RKO (cell line): ENCODE measurements at regions not wholly inside any gene's neighbourhood (a gene's known extent, or its start where the extent isn't known, plus 50 kb on each side); places are given as distances from the start of the nearest gene placed in this dataset.

Experiments
- DNase-seq: peaks from one replicate; pipeline ENCODE4 v3.0.0-alpha.2; 2016; ENCODE audit warnings: low spot score

DNA sequence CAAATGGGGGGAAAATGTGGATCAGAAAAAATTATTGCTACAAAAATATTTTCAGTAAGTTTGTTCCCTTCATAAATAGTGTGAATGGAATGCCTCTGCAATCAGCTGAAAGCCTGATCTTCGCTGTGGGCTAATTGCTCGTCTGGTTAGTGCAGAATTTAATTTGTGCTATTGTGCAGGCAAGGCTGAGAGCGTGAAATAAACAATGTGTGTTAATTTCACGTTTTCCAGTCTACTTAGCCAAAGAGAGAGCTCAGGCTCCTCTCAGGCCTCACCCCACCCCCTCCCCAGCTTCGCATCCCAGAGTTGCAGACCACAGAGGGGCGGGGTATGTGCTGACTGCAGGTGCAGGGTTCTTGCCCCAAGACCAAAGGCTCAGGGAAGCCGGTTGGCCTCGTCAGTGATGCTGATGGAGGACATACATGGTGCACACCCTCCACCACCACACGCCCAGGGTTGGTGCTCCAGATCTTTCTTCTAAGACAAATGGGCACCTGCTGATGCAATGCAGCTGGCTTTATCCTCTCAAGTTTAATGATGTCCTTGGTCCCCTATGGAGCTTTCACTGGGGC is 302.6 kb upstream of the SLC14A2 start:
- no peak for DNase-seq

DNA sequence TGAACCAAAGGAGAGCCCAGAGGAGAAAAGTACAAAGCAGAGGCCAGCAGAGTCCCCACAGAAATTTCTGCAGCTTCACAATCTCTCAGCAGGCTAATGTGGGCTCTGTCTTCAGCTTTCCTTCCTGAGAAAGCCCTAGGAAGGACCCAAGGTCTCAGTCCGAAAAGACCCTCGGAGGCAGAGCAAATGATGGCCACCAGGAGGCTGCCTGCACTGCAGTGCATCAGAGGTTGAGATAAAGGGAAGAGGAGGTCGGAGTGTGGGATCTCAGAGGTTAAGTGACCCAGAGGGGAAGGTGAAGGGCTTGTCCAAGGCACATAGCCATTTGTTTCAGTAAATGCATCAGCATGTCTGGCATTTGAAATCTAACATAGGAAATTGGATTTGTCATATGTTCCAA is 299.1 kb upstream of the SLC14A2 start:
- no peak for DNase-seq

DNA sequence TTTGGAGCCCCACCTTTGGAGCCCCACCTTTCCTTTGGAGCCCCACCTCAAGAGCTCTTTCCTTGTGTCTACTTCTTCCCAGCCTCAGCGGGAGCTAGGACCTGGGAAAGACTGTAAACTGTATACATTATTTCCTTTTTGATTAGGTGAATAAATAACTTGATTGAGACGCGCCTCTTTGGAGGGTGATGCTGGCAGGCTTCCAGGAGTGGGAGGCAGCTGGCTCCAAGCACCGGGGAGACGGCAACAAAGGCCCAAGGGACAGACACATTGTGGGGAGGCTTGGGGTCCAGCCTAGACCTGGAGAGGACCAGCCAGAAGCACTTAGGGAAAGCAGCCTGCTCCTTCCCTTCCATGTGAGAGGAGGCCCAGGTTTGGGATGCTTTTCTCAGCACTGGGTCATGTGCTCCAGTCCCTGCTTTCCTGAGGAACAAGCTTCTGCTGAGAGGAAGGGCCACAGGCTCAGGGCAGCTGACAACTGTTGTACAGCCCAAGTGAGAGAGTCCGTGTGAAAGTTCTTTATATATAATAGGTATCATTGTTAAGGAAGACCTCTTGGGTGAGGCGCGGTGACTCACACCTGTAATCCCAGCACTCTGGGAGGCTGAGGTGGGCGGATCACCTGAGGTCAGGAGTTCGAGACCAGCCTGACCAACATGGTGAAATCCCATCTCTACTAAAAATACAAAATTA is 297.2 kb upstream of the SLC14A2 start:
- DNase-seq: no peak

DNA sequence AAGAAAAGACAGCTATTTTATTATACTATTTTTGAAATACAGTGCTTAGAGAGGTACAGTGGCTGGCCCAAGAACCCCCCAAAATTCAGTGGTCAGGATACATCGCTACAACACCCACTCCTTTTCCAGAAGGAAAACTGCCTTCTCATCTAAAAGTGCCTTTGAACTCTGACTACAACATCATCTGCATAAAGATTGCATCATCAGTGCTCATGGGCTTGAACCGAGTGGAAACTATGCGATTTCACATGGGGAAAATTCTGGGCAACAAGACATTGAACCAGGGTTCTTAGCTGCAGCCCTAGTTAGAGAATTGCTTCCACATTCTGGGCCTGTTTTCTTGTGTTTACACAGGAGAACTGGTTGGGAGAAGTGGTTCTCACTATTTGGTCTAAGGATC is 294.6 kb upstream of the SLC14A2 start:
- no peak for DNase-seq

DNA sequence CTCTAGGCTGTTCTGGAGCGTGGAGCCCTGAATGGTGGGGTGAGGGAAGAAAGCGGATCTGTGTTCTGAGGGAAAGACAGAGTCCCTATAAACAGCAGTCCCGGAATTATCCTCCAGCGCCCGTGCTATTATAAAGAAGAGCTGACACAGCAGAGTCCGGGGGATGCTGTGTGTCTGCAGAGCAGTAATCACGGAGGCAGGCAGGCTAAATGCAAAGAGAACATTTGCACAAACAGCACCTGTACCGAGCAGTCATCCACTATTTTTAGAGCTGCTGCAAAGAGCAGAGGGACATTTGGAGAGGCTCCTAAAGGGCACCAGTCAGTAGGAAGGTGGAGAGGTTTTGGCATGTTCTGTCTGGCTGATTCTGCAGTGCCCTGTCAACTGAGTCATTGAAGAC is 293.8 kb upstream of the SLC14A2 start:
- no peak for DNase-seq

DNA sequence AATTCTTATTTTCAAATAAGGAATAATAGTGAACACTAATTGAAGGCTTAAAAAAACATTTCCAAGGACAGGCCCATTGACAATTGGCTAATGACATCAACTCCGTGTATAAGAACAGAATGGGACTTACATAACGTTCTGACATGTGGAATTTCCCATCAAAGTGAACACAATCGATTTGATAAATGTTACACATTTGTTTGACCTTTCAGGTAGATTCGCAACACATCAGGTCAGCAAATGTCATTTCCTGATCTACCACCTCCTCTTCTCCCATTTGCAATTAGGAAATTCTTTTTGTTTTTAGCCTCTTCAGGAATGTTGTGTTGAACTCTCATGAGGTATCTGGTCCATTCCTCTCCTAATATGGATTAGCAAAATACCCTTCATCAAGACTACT is 292.9 kb upstream of the SLC14A2 start:
- DNase-seq: no peak

DNA sequence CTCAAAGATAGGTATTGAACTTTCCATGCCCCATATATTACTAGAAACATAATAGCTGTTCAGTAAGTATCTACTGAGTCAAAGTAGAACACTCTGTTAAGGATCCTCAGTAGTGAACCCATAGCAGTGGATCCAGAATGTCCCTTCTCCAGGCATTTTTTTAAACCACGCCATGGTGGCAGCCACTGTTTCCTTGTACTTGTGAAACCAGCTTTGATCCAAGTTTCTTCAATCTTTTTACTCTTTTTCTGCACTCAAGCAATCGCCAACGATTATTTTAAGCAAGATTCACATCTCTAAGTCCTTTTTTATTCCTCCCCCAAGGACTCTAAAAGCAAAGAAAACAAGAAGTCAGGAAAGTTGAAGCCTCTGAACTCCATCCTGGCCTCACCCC is 291.2 kb upstream of the SLC14A2 start:
- no peak for DNase-seq

DNA sequence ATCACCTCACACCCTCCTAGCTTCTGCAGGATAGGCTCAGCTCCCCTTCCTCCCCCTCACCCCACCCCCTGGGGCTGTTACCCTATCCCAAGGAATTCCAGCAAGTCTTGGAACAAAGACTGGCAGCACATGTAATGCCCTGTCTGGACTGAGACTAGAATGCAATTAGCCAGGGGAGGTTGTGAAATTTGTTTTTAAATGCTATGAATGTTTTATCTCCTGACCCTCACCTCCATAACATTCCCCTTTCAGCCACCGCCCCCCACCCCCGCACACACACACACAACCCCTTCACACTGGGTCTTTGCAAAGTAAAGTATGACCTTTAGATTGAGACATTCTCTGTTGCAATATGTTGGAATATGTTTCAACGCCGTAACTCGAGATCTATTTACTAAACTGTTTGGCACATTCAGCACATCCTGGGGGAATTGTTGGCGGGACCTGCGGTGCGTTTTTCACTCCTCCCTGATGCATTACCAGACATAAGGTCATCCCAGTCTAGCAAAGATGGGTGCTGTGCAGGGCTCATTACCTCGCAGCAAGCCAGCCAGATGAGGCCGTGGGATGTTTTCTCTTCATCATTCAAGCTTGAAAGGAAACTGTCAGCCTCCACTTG is 290.7 kb upstream of the SLC14A2 start:
- DNase-seq: no peak

DNA sequence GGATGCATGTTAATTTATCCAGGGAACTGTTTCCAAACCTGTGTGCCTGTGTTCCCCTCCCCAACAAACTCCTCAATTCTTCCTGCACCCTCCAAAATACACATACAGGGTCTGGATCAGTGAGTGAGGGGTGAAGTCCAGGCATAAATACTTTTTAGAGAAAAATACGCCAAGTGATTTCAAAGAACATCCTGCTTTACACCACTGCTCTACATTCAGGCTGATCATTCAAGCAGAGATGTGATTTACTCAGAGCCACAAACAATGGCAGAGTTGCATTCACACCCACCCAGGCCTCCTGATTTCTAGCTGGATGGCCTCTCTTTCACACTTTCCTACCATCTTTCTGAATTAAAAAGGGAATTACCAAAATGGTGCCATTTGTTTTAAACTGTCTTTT is 289.5 kb upstream of the SLC14A2 start:
- no peak for DNase-seq

DNA sequence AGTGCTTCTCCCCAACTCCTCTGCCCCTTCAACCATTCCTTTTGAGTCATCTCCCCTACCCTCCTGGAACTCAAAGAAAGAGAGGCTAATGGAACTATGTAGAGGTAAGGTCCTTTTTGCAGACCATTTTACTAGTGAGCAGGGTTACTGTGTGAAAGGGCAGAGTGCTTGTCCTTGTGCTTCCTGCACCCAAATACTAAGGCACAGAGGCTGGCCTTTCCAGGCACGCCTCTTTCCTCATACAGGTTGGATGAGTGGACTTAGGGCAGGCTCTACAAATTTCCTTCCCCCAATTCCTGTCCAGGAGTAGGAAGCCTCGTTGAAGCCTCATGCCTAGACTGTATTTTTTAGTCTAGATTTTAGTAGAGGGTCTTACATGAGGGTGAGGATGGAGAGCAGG is 288.8 kb upstream of the SLC14A2 start:
- DNase-seq: no peak

DNA sequence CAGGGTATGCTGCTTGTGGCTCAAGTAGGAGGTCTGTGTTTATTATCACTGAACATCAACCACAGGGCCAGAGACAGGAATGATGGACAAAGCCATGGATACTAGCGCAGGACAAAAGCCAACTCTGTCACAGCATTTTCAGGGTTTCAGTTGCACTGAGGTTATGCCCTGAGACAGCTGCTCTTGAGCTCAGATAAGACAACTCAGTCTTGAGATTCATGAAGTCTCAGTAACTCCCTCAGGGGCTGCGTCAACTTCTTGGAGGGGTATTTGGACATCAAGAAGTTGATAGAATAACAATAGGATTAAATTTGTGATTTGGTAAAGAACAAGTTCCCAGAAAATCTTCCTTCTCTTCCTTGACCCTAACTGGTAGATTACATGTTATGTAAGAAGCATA is 287.0 kb upstream of the SLC14A2 start:
- DNase-seq: no peak

DNA sequence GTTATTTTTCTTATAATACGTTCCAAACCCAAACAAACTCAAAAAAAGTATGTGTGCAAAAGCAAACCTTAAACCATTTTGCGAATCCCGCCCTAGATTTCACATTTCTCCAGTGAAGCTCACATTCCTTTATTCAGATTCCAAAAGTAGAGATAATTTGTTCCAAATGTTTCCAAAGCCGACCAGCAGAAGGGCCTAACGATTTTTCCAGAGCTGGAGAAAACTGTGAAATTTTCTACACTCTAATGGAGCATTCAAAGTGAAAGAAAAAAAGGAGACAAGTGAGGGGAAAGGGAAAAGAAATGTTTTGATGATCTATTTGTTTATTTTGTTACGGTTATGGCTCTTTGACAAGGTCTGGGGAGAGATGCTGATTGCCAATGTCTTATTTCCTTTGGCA is 286.5 kb upstream of the SLC14A2 start:
- no peak for DNase-seq

DNA sequence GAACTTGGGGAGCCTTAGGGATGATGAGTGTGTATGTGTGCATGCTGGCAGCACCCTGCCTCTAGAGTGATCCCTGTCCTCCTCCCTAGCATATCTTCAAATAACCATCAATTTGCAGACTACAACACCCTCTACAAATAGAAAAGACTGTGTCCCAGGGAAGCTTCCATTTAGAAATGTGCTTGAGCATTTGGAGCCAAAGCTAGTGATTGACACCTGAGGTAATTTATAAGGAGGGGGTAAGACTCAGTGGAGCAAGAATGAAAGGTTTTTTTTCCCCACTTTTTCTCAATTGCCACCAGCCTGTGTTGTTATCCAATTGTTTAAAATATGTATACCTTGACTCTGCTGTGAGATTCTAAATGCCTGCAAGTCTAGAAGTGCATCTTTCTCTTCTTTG is 286.0 kb upstream of the SLC14A2 start:
- DNase-seq: no peak

DNA sequence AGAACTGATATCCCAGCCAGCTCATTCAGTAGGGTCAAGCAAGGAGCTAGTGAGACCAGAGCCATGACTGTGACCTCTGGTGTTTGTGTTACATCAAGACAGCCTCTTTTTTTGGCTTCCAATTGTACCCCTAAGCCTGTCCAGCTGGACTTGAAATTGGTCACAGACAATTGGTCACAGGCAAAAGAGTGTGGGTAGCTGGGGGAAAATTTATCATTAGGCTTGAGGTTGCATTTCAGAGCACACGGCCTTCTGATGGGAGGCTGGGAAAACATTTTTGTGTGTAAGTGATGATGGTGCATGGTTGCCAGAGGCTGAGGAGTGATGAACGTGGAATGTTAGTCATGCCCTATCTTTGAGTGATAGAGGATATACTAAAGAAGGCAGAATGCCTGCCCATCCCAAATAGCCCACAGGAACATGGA is 285.1 kb upstream of the SLC14A2 start:
- DNase-seq: no peak

DNA sequence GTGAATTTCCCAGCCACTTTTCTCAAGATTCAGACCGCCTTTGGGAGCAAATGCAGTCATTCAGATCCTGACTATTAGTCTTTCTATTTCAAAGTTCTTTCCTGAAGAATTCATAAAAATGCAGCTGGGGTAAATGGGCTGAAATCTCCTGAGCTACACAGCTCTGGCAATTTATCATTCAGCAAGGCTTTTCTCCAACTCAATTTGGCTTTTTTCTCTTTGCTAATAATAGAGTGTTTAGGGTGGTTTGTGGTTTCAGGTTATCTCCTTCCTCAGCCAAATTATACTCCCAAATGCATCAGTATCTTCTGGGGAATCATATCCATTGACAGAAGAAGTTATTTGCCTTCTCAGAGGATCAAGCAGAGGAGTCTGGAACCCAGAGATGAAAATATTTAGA is 282.4 kb upstream of the SLC14A2 start:
- DNase-seq: no peak

DNA sequence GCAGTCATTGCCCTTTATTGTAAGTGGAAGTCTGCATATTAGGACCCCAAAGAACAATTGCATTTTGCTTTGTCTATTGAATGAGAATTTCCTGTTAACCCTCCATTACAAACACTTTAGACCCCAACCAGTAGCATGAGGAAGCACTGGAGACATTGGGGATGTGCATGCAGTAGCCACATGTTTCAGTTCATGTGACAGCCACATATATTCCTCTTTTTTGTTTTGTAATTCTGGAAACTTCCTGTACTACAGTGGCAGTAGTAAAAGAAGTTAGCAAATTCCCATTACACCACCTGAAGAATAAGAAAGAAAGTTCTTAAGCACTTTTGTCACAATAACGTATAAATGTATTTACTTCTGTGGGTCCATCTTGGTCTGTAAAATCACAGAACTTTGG is 281.1 kb upstream of the SLC14A2 start:
- DNase-seq: no peak

DNA sequence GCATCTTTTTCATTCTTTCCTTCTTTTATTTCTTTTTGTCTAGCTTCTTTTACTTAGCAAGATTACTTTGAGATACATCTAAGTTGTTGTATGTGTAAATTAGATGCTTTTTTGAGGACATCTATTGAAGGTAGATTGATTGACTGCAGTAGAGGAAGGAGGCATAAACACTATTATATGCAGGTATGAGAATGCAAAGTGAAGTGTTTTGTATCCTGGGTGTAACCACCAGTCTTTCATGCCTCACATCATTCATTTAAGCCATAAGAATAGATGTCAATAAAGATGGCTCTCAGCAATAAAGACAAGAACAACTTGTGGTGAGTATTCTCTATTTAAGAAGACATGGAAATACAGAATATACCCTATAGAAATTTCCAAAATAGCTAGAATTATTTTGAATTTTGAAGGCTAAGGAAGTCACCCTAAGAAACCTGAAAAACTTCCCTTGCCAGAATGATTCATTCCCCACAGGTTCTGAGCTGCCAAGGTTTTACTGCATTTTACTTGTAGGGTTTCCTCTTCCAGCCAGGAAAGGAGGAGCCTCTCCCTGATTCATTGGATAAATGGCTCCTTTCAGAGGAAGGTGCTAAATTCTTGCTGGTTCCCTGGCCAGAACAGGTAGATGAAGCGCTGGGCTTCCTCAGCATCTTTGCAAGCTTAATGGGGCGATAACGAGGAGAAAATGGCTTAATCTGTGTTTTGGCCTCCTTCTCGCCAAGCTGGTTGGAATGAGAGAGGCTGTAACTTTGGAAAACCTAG is 279.8 kb upstream of the SLC14A2 start:
- DNase-seq: no peak

DNA sequence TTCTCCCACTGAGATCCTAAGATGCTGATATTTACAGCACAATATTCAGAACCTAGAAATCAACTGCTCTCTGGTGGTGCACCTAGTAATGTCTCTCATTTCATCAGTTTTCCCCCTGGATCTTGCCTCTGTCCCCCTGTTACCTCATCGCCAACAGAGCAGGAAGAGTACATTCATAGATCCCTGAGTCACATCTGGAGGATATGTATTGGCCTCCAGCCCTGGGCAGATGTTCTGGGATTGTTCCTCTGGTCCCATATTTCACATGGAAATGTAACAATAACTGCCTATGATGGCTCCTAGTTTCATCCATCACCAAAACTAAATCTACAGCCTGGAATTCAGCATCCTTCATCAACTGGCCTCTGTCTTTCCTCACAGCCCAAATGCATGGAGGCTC is 278.8 kb upstream of the SLC14A2 start:
- no peak for DNase-seq

DNA sequence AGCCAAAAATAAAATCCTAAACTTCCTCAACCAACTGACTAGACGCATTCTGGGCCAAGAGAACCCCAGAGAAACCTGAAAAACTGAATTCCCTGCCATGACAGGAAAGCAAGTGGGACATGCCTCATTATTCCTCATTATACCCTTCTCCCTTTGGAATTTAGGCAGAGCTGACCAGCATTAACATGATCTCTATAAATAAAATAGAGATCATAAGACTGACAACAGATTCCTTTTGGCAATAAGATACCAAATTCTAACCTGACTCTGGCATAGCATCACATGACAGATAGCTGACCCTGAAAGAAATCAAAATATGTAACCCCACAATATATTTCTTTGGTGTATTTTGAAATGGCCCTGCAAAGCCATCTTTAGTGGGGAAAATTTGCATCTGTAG is 277.8 kb upstream of the SLC14A2 start:
- no peak for DNase-seq

DNA sequence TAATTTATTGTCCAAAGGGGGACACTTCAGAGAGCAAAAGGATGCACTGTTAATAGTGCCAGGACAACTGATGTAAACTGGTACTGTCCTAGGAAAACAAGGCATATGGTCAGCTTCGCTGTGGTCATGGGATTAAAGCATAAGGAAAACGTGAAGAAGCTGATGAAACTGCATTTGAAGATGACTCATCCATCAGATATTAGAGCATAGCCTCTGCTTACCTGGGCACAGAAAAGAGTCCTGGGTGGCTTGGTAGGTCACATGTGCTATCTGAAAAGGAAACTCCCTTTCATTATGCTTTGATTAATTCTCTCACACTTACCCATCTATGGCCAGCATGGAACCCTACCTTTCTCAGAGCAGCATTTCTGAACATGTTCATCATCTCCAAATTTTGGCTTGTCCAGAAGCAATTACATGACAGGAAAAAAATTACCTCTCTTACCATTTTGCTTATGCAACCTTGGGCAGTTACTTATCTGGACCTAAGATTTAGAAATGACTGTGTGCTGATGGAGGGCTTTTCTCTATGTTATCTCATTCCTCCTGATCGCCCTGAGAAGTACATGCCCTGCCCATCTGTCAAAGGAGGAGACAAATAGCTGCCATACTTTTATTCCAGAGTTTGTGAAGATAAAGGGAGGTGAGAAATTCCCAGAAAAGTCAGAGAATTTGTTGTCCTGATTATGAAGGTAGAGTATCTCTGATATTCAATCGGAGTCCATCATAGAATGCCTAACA is 275.3 kb upstream of the SLC14A2 start:
- no peak for DNase-seq

DNA sequence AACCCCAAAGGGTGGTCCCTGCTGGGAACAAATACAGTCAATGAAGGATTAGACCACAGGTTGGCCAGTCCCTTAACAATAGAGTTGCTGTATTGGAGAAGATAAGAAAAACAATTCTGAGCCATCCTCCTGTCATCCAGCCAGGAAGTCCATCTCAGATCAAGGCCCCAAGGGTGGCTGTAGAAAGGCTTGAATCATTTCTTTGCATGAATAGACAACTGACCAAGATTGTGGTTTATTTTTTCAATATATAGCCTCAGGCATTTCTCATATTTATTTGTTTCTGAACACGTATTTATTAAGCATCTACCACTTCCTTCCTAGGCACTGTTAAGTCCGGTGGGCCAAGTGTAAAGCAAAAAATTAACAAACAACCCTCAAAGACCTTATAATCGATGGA is 274.4 kb upstream of the SLC14A2 start:
- DNase-seq: no peak

DNA sequence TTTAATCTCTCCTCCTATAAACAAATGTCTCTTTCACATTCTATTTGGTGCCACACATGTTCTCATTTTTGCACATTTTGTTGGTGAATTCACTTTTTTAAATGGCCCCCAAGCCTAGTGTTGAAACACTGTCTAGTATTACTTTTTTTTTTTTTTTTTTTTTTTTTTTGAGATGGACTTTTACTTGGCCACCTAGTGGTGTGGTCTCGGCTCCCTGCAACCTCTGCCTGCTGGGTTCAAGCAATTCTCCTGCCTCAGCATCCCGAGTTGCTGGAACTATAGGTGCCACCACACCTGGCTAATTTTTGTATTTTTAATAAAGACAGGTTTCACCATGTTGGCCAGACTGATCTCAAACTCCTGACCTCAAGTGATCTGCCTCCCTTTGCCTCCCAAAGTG is 273.8 kb upstream of the SLC14A2 start:
- DNase-seq: no peak

DNA sequence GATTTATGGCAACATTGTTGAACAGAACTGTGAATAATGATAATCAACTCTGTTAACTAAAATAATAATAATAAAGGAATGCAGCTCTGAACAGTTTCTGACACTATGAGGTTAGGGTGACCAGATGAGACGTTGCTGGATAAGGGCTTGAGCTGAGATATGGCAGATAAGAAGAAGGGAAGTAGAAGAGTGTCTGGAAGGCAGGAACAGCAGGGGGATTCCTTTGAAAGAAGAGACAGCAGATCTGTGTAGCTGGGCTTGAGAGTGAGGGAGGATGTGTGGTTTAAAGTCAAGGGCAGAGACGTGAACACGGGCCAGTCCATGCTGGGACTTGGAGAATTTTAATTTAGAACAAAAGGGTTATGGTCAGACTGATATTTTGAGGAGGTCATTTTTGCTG is 273.1 kb upstream of the SLC14A2 start:
- DNase-seq: no peak
